ENCODE measurements at regions not wholly inside any gene's neighbourhood (a gene's known extent, or its start where the extent isn't known, plus 50 kb on each side); places are given as distances from the start of the nearest gene placed in this dataset.

- TF ChIP-seq POLR2A (IDR thresholded peaks at IDR 0.05; ENCODE audit: low read depth, low read length) (no peak), POU2F2 (IDR thresholded peaks at IDR 0.05; ENCODE audit: low read depth, low read length) (no peak), SPI1 (IDR thresholded peaks at IDR 0.05; ENCODE audit: low read depth, low read length) (no peak), POLR2AphosphoS5 (IDR thresholded peaks at IDR 0.05; ENCODE audit: low read depth, low read length) (no peak)
Measured at GRCh38 chr6:168243812-168244376, 75.7 kb downstream of the DACT2 start.
